GM06990 (cell line): ENCODE measurements at regions not wholly inside any gene's neighbourhood (a gene's known extent, or its start where the extent isn't known, plus 50 kb on each side); places are given as distances from the start of the nearest gene placed in this dataset.

Experiments
- DNase-seq: peaks from one replicate; pipeline ENCODE4 v3.0.0-alpha.2; 2011; ENCODE audit not compliant: insufficient read length; ENCODE audit errors: extremely low read depth
- H3K27me3 ChIP-seq: replicated peaks from 2 replicates; pipeline ENCODE4 v1.6.0; 2011; ENCODE audit warnings: low read length; ENCODE audit not compliant: control insufficient read depth, insufficient read depth
- H3K36me3 ChIP-seq: 2 replicates; pipeline ENCODE4 v1.5.1; 2011; ENCODE audit warnings: low read length; ENCODE audit not compliant: control insufficient read depth, insufficient read depth
- H3K4me3 ChIP-seq: replicated peaks from 2 replicates; pipeline ENCODE4 v1.5.1; 2011; ENCODE audit warnings: low read depth, mild to moderate bottlenecking, control low read depth, low read length
- CTCF ChIP-seq: IDR thresholded peaks from 2 replicates; pipeline ENCODE4 v1.5.1; 2011; ENCODE audit warnings: low read length, control low read depth, mild to moderate bottlenecking, inconsistent platforms; ENCODE audit not compliant: insufficient read depth, poor library complexity, severe bottlenecking

GRCh38 chr2:144705328-144706245 is 185.7 kb upstream of the ZEB2 start:
- Histone ChIP-seq H3K27me3 (no peaks in the 10 kb centered on the region), H3K36me3 (no peaks in the 10 kb centered on the region), H3K4me3 (no peak overlapping the region)
- TF ChIP-seq CTCF = no peak
- DNase-seq = no peak

- H3K4me3 ChIP-seq = no peak overlapping the region
Observed at GRCh38 chr2:144704709-144705095, 184.8 kb upstream of the ZEB2 start.

GRCh38 chr2:144703852-144704708 is 184.2 kb upstream of the ZEB2 start:
- DNase-seq = no peak
- no peak for TF ChIP-seq CTCF
- no peaks in the 10 kb centered on the region for H3K27me3 ChIP-seq
- H3K36me3 ChIP-seq = no peaks in the 10 kb centered on the region
- H3K4me3 ChIP-seq = no peak overlapping the region

More at GRCh38 chr2:144704709-144705095, 184.8 kb upstream of the ZEB2 start:
- no peak for TF ChIP-seq CTCF
- DNase-seq = no peak
- Histone ChIP-seq H3K27me3 (no peaks in the 10 kb centered on the region), H3K36me3 (no peaks in the 10 kb centered on the region)

GRCh38 chr2:144702051-144702450 is 182.1 kb upstream of the ZEB2 start:
- H3K36me3 ChIP-seq = no peaks in the 10 kb centered on the region
- no peak for DNase-seq
- no peaks in the 10 kb centered on the region for H3K27me3 ChIP-seq
- no peak overlapping the region for H3K4me3 ChIP-seq
- TF ChIP-seq CTCF = no peak

GRCh38 chr2:144701259-144701658 is 181.3 kb upstream of the ZEB2 start:
- no peak for DNase-seq
- TF ChIP-seq CTCF = no peak
- no peaks in the 10 kb centered on the region for H3K36me3 ChIP-seq
- no peak overlapping the region for H3K4me3 ChIP-seq
- H3K27me3 ChIP-seq = no peaks in the 10 kb centered on the region
